GM12892 (cell line): ENCODE measurements at regions not wholly inside any gene's neighbourhood (a gene's known extent, or its start where the extent isn't known, plus 50 kb on each side); places are given as distances from the start of the nearest gene placed in this dataset.

Source experiments
- DNase-seq: peaks from one replicate; pipeline ENCODE4 v3.0.0; 2011; ENCODE audit not compliant: insufficient read length
- FAIRE-seq: peaks from 2 replicates; lab custom pipeline; 2011; peaks lifted over from hg19 to GRCh38; lab: Jason Lieb, UNC
- POLR2A ChIP-seq: IDR thresholded peaks from 2 replicates; pipeline ENCODE4 v1.6.1; 2011; ENCODE audit warnings: low read depth, low read length, control low read depth
- POLR2AphosphoS5 ChIP-seq: IDR thresholded peaks from 2 replicates; pipeline ENCODE4 v1.6.1; 2011; ENCODE audit warnings: low read depth, low read length, control low read depth
- TAF1 ChIP-seq: IDR thresholded peaks from 2 replicates; pipeline ENCODE4 v1.6.1; 2011; ENCODE audit warnings: low read depth, mild to moderate bottlenecking, control low read depth, low read length, borderline replicate concordance

- FAIRE-seq (no peak), DNase-seq (no peak)
- TF ChIP-seq POLR2AphosphoS5 (no peak), POLR2A (no peak)
Measured at GRCh38 chr16:85329059-85329812, 217.0 kb upstream of the CIBAR2 start.

GRCh38 chr16:85330006-85330693, 217.9 kb upstream of the CIBAR2 start:
- FAIRE-seq = no peak
- no peak for DNase-seq
- no peak for TF ChIP-seq TAF1
- TF ChIP-seq POLR2AphosphoS5 = no peak
- no peak for TF ChIP-seq POLR2A

- no peak for DNase-seq
- TF ChIP-seq TAF1 (no peak), POLR2AphosphoS5 (no peak), POLR2A (no peak)
- FAIRE-seq = no peak
Measured at GRCh38 chr16:85330694-85331188, 218.5 kb upstream of the CIBAR2 start.

DNA sequence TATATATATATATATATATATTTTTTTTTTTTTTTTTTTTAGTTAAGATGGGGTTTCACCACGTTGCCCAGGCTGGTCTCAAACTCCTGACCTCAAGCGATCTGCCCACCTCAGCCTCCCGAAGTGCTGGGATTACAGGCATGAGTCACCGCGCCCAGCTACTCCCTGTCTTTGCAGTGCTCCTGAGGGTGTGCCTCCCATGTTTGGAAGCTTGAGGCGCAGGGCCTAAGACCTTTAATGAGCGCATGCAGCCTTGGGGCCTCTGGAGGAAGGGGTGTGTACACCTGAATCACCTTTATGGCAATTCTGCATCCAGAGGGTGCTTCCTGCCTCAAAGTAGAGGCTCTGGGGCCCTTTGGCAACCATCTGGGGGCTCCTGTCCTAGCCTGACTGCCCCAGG, 219.4 kb upstream of the CIBAR2 start:
- DNase-seq = no peak
- no peak for TF ChIP-seq POLR2A
- no peak for TF ChIP-seq POLR2AphosphoS5
- no peak for TF ChIP-seq TAF1
- no peak for FAIRE-seq

DNA sequence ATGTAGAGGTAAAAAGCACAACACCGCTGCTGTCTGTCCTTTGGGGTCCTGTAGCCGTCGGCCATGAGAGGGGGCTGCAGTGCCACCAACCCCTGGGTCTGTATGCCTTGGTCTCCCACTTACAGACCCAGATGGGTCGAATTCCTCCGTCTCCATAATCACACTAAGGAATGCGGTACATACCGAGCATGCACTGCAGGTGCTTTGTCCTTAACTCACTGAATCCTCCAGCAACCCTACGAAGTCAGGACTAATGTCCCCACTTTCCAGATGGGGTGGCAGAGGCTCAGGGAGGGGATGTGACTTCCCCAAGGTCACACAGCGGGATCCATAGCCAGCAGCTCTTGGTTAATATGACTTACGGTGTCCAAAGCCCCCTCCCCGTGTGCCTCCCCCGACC, 219.9 kb upstream of the CIBAR2 start:
- no peak for DNase-seq
- TF ChIP-seq POLR2AphosphoS5 (no peak), POLR2A (no peak), TAF1 (no peak)
- no peak for FAIRE-seq

DNA sequence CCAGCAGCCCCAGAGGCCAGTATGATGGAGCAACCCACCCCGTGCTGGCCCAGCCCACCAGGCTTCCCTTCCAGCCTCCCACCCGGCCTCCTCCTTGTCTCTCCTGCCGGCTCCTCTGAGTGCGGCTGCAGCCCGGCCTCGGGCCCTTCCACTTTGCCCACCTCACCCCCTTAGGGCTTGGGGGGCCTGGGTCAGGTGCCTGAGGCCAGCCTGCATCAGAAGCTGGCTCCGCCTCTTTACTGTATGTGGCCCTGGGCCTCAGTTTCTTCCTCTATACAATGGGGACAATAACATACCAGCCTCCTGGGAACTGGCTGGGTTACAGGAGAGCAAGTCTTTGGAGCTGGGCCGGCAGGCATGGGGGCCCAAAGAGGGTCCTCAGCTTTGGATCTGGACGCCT, 221.1 kb upstream of the CIBAR2 start:
- FAIRE-seq = no peak
- TF ChIP-seq TAF1 (no peak), POLR2AphosphoS5 (no peak), POLR2A (no peak)
- no peak for DNase-seq

DNA sequence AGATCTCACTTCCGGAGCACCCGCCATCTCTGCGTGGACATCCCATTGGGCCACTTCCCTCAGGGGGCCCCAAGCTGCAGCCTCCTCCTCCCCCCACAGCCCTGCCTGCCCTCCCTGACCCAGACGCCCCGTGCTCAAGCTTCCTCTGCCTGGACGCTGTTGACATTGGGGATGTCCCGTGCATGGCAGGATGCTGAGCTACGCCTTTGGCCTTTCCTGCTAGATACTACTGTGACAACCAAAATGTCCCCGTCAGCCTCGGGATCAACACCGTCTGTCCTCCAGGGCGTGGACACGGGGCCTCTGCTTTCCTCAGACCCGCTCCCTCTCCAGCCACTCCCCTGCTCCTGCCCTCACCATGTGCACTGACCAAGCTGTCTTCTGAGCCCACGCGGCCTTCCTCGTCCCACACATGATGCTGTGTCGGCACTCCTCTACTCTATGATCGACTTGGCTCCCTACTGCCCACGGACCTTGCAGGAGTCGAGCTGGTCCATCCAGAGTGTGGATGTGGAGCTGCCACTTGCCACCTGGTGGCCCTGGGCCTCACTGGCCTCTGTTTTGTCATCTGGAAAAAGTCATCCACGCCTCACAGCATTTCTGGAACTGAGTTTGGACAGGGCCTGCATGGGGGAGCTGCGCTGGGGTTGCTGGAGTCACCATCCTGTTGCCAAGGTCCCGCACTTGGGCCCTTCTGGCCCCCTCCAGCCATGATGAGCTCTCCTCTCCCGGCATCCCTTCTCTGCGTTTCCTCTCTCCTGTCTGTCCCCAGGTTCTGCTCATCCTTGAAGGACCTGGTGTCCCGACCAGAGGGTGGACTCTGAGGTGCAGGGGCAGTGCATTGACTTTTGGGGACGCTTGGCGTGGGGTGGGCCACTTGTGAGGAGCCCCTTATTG, 221.7 kb upstream of the CIBAR2 start:
- DNase-seq = no peak
- TF ChIP-seq POLR2A (no peak), POLR2AphosphoS5 (no peak), TAF1 (no peak)
- FAIRE-seq = no peak

GRCh38 chr16:85334718-85335583, 222.7 kb upstream of the CIBAR2 start:
- DNase-seq = no peak
- no peak for FAIRE-seq
- TF ChIP-seq POLR2AphosphoS5 (no peak), POLR2A (no peak)

DNA sequence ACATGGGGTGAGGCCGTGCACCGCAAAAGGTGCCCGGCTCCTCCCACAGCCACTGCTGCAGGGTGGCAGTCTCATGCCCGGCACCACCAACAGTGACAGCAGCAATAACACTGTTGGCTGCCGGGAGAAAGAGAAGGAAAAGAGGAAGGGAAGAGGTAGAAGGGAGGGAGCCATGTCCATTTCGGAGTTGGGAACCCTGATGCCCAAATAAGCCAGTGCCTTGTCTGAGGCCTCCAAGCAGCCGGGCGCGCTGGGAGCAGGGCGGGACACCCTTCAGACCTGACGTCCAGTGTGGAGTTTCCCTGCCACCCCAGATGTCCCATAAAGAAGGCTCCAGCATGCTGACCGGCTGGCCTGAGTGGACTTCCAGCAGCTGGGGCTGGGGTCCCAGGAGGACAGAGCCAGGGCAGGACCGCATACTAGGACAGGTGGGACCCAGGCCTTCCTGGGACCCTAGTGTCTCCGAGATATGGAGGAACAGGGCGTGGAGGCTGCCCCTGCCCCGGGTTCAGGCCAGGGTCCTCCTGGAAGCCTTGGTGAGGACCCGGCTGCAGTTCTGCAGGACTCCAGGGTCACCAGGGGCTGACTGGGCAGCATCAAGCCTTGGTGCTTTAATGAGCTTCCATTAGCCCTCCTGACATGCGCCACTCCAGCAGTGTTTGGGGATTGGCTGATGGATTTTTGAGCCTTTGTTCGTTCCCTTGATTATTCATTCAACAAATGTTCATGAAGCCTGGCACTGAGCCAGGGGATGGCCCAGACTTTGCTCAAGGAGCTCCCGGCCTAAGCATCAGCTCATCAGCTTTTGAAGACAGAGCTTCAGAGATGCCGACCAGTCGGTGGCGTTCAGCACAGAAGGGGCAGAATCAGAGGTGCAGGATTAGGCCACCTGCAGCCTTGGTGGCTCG, 223.6 kb upstream of the CIBAR2 start:
- DNase-seq (no peak), FAIRE-seq (no peak)
- TF ChIP-seq POLR2AphosphoS5 (no peak), TAF1 (no peak), POLR2A (no peak)
